Upper lobe of left lung (tissue), 6 donors: ENCODE measurements at regions not wholly inside any gene's neighbourhood (a gene's known extent, or its start where the extent isn't known, plus 50 kb on each side); places are given as distances from the start of the nearest gene placed in this dataset.
"Not testable (repeated sequence)": the region's sequence is repeated elsewhere in the genome, so short reads cannot be mapped to it uniquely, and the experiment has no call there.

Source experiments
- ATAC-seq, 2 donors: fragments of 200-7000 bp; cut with Tn5 transposase; one replicate each; pipeline ENCODE4 v1.9.1; 2022; ENCODE audit warnings: mild to moderate bottlenecking in 2 of 2, moderate library complexity in 2 of 2; ENCODE audit not compliant: low FRiP score in 2 of 2
- DNase-seq, 2 donors: peaks; one replicate each; pipeline ENCODE4 v3.0.0-alpha.2; 2019 to 2020
- H3K27ac ChIP-seq, 4 donors: fragments of 200-600 bp; sonication (generic); one replicate each; pipeline ENCODE4 v1.5.1; 2016 to 2019
- H3K27me3 ChIP-seq, 4 donors: fragments of 200-600 bp; sonication (generic); one replicate each; pipeline ENCODE4 v1.5.1; 2017 to 2019
- H3K36me3 ChIP-seq, 4 donors: fragments of 200-600 bp; sonication (generic); one replicate each; pipeline ENCODE4 v1.5.1; 2016 to 2019
- H3K4me1 ChIP-seq, 4 donors: fragments of 200-600 bp; sonication (generic); one replicate each; pipeline ENCODE4 v1.5.1; 2018 to 2019
- H3K4me3 ChIP-seq, 4 donors: fragments of 200-600 bp; sonication (generic); one replicate each; pipeline ENCODE4 v1.5.1; 2017 to 2019; ENCODE audit warnings: mild to moderate bottlenecking in 2 of 4, moderate library complexity in 1 of 4
- H3K9me3 ChIP-seq, 4 donors: fragments of 200-600 bp; sonication (generic); one replicate each; pipeline ENCODE4 v1.5.1; 2018 to 2019
- EP300 ChIP-seq, 4 donors: sonication (generic); formaldehyde crosslinking; IDR thresholded peaks; one replicate each; pipeline ENCODE4 v1.5.1; 2017; ENCODE audit warnings: antibody characterized with exemption in 4 of 4, control low read depth in 2 of 4
- POLR2A ChIP-seq, 4 donors: fragments of 450-650 bp; IDR thresholded peaks; one replicate each; pipeline ENCODE4 v1.5.1; 2016 to 2017; ENCODE audit warnings: antibody characterized with exemption in 4 of 4, mild to moderate bottlenecking in 2 of 4
- POLR2AphosphoS5 ChIP-seq, 2 donors: sonication (generic); formaldehyde crosslinking; IDR thresholded peaks; one replicate each; pipeline ENCODE4 v1.5.1; 2017; ENCODE audit warnings: antibody characterized with exemption in 2 of 2
- WGBS, 2 donors: methylation state at CpG; one replicate each; pipeline ENCODE4 v1.1.5; 2017 to 2018; 5-methylcytosine and 5-hydroxymethylcytosine counted together
- TF ChIP-seq, protein P1 (sequence below), 6 experiments: fragments of 450-650 bp in 4 of 6; fragments of 200-600 bp in 2 of 6; sonication (generic) in 2 of 6; IDR thresholded peaks; one replicate each; pipeline ENCODE4 v1.5.1; 2016 to 2019; ENCODE audit warnings: antibody characterized with exemption in 6 of 6
- donor health status: DM: no; HTN: no; CAD: no; lungs with moderate emphysema.
- donor health status: DM: no; HTN: yes; CAD: no; lungs with severe emphysema.

DNA sequence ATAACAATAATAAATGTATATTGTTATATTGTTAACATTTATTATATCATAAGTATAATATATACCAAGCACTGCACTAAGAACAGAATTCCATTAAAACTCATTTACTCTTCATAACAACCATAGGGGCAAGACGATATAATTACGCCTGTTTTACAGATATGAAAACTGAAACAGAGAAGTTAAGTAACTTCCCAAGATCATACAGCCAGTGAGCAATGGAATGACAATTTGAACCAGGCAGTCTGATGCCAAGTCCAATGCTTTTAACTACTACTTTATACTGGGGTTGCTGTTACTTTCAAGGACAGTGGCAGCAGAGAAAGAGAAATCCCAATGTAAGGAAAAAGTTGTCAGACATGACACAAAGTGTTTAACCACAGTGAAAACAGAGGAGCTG, 338.8 kb upstream of the ID2 start:
- DNase-seq: no peak
- no peaks in the 10 kb centered on the region for H3K27me3 ChIP-seq
- no peak for TF ChIP-seq EP300 (IDR thresholded peaks at IDR 0.05)
- TF ChIP-seq, protein P1, sequence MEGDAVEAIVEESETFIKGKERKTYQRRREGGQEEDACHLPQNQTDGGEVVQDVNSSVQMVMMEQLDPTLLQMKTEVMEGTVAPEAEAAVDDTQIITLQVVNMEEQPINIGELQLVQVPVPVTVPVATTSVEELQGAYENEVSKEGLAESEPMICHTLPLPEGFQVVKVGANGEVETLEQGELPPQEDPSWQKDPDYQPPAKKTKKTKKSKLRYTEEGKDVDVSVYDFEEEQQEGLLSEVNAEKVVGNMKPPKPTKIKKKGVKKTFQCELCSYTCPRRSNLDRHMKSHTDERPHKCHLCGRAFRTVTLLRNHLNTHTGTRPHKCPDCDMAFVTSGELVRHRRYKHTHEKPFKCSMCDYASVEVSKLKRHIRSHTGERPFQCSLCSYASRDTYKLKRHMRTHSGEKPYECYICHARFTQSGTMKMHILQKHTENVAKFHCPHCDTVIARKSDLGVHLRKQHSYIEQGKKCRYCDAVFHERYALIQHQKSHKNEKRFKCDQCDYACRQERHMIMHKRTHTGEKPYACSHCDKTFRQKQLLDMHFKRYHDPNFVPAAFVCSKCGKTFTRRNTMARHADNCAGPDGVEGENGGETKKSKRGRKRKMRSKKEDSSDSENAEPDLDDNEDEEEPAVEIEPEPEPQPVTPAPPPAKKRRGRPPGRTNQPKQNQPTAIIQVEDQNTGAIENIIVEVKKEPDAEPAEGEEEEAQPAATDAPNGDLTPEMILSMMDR (IDR thresholded peaks at IDR 0.05): no peak
- TF ChIP-seq POLR2A (IDR thresholded peaks at IDR 0.05): no peak
- no peak for TF ChIP-seq POLR2AphosphoS5 (IDR thresholded peaks at IDR 0.05)
- H3K9me3 ChIP-seq: no peaks in the 10 kb centered on the region
- H3K4me3 ChIP-seq: no peak overlapping the region
- ATAC-seq: no peak
- no peaks in the 10 kb centered on the region for H3K4me1 ChIP-seq
- no peaks in the 10 kb centered on the region for H3K36me3 ChIP-seq
- H3K27ac ChIP-seq: no peak overlapping the region
- WGBS, 2 donors: 79 to 88% methylated on average over 2 of the region's 2 CpGs

DNA sequence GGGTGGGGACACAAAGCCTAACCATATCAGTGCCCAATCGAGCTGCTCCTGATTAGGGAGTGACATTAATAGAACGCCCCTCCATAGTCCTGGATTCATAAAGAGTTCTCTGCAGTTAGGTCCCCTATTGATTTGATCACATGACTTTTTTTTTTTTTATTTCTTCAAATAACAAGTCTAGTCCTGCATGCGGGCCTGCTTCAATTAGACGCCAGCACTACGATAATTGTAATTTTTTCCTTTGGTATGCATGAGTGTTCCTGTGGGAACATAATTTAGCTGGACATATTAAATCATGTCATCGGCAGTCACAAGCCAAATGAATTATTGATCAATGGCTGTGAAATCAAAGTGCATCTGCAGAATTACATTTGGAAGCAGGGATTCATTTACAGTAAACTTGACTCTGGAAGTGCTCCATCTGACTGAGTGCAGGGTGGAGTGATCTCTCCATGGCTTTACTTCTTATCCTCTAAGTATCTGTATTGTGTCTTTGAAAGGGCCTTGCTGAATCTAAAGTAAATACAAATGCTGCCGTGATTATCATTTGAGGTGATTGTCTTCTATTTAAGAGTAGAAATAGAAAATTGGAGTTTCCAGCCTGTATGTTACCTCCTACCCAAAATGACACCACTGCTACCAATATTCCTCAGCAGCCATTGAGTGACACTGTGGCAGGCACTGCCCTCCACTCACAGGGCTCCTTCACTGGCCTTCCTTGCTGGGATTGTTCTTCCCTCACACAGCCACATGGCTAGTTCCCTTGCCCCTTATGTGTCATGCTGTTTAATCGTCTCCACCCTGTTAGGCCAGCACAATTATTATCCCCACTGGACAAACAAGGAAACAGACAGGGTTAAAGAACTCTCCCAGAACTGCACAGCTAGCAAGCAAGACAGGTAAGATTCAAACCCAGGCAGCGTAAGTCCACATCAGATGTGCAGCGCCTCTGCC, 337.4 kb upstream of the ID2 start:
- Histone ChIP-seq H3K27ac (no peak overlapping the region), H3K36me3 (no peaks in the 10 kb centered on the region), H3K27me3 (no peaks in the 10 kb centered on the region), H3K4me3 (no peak overlapping the region), H3K9me3 (no peaks in the 10 kb centered on the region), H3K4me1 (no peaks in the 10 kb centered on the region)
- ATAC-seq (no peak), DNase-seq (no peak)
- TF ChIP-seq EP300 (IDR thresholded peaks at IDR 0.05): no peak
- 95 to 97% methylated on average over 10 of the region's 10 CpGs for WGBS, 2 donors

DNA sequence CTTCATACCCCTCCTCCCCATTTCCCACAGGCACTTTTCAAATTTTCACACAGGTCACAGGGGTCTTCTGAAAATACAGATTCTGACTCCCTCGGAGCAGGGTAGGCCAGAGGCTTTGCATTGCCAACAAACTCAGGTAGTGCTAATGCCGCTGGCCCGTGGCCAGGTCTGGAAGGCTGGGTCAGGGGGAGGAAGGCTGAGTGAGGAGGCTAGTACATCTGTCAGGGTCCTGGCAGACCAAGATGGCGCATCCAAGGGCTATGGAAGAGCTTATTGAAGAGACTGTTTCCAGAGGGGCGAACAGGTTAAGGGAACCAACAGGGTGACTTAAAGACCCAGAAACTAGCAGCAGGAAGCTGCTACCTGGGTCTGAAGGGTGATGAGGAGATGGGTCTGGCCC, 336.7 kb upstream of the ID2 start:
- H3K36me3 ChIP-seq: no peaks in the 10 kb centered on the region
- no peaks in the 10 kb centered on the region for H3K27me3 ChIP-seq
- H3K4me1 ChIP-seq: no peaks in the 10 kb centered on the region
- ATAC-seq (no peak), DNase-seq (no peak)
- WGBS, 2 donors: 96 to 97% methylated on average over 5 of the region's 5 CpGs
- no peak overlapping the region for H3K27ac ChIP-seq
- no peak overlapping the region for H3K4me3 ChIP-seq
- TF ChIP-seq EP300 (IDR thresholded peaks at IDR 0.05) (no peak), POLR2A (IDR thresholded peaks at IDR 0.05) (no peak), POLR2AphosphoS5 (IDR thresholded peaks at IDR 0.05) (no peak)
- TF ChIP-seq, protein P1 (IDR thresholded peaks at IDR 0.05): no peak
- H3K9me3 ChIP-seq: no peaks in the 10 kb centered on the region

DNA sequence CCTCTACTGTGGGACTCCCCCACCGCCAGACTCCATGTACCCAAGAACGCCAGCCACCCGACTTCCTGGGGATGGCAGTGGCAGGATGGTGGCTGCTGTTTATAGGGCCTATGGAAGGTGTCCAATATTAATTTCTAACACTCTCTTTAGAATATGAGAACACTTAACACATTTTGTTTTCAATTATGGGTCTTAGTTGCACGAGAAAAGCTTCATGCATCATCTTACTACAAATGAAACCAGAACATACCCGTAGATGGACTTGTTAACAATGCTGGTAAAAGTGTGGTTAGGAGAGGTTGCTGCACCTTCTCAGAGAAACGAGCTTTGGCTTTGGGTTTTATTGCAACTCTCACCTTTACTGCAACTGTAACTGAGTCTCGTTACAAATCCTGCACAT, 335.6 kb upstream of the ID2 start:
- WGBS, 2 donors: 76 to 93% methylated on average over 7 of the region's 7 CpGs
- Histone ChIP-seq H3K27me3 (no peaks in the 10 kb centered on the region), H3K4me3 (no peak overlapping the region), H3K9me3 (no peaks in the 10 kb centered on the region), H3K27ac (no peak overlapping the region), H3K4me1 (no peaks in the 10 kb centered on the region), H3K36me3 (no peaks in the 10 kb centered on the region)
- ATAC-seq (no peak), DNase-seq (no peak)
- TF ChIP-seq POLR2A (IDR thresholded peaks at IDR 0.05): no peak
- TF ChIP-seq, protein P1 (IDR thresholded peaks at IDR 0.05): no peak
- TF ChIP-seq EP300 (IDR thresholded peaks at IDR 0.05): no peak
- no peak for TF ChIP-seq POLR2AphosphoS5 (IDR thresholded peaks at IDR 0.05)

DNA sequence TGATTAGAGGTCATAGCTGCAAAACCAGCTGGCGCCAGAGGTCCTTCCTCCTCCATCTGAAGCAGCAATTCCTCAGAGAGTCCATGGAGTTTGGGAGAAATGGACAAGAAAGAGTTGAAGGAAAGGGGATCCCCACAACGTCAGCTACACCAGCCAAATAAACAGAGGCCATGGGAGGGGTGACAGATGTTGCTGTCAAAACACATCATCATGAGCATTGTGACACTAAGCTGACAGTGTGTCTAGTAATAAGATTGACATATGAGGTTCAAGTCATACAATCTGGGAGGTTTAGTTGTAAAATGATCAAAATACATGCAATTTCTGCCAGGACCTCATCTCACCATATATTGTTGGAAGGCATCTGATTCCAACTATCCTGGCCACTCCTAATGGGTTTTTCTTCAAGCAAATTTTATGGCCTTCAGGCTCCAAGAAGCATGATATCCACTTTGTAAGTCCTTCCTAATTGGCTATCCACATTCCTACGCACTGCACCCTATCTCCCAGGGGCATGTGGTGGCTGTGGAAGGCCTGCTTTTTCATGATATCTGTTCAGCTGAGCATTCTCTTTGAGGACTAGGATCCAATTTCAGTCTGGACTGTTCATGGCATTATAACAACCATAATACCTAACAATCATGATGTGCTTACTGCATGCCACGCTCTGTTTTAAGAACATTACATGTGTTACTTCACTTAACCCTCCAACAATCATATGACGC, 335.0 kb upstream of the ID2 start:
- Histone ChIP-seq H3K27ac (no peak overlapping the region), H3K9me3 (no peaks in the 10 kb centered on the region), H3K4me1 (no peaks in the 10 kb centered on the region), H3K36me3 (no peaks in the 10 kb centered on the region), H3K27me3 (no peaks in the 10 kb centered on the region), H3K4me3 (no peak overlapping the region)
- no peak for DNase-seq
- 82 to 89% methylated on average over 5 of the region's 5 CpGs for WGBS, 2 donors
- ATAC-seq: no peak
- no peak for TF ChIP-seq EP300 (IDR thresholded peaks at IDR 0.05)
- TF ChIP-seq POLR2A (IDR thresholded peaks at IDR 0.05): no peak
- TF ChIP-seq, protein P1 (IDR thresholded peaks at IDR 0.05): no peak
- no peak for TF ChIP-seq POLR2AphosphoS5 (IDR thresholded peaks at IDR 0.05)

DNA sequence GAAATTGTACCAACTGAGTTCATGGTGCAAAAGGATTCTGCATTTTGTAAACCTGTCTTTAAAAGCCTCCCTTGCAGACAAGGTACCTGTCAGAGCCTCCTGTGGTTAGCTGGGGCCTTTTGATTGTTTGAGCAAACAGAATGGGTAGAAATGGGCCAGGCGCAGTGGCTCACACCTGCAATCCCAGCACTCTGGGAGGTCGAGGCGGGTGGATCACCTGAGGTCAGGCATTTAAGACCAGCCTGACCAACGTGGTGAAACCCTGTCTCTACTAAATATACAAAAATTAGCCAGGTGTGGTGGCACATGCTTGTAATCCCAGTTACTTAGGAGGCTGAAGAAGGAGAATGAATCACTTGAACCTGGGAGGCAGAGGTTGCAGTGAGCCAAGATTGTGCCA, 332.9 kb upstream of the ID2 start:
- ATAC-seq, DNase-seq: not testable (repeated sequence)
- WGBS, 2 donors: 83 to 93% methylated on average over 3 to 4 of the region's 4 CpGs

More for the DNA sequence above, 332.9 kb upstream of the ID2 start:
- H3K27ac ChIP-seq, H3K27me3 ChIP-seq, H3K4me3 ChIP-seq, H3K36me3 ChIP-seq, H3K9me3 ChIP-seq, H3K4me1 ChIP-seq: not testable (repeated sequence)
